Left lung (tissue), 4 donors: ENCODE measurements at regions not wholly inside any gene's neighbourhood (a gene's known extent, or its start where the extent isn't known, plus 50 kb on each side); places are given as distances from the start of the nearest gene placed in this dataset.

Experiments
- ATAC-seq: fragments of 200-7000 bp; cut with Tn5 transposase; one replicate; pipeline ENCODE4 v1.9.1; 2020; ENCODE audit warnings: moderate library complexity
- DNase-seq, 4 donors: peaks; one replicate each; pipeline ENCODE4 v3.0.0-alpha.2; 2013 to 2020
- H3K27ac ChIP-seq, 2 donors: fragments of 200-600 bp; sonication (generic) in 1 of 2; one replicate each; pipeline versions ENCODE4 v1.5.0 to v1.8.0; 2020 to 2021
- H3K27me3 ChIP-seq, 2 donors: fragments of 200-600 bp; sonication (generic) in 1 of 2; one replicate each; pipeline versions ENCODE4 v1.5.0 to v1.8.0; 2020 to 2021
- H3K36me3 ChIP-seq, 2 donors: fragments of 200-600 bp; sonication (generic) in 1 of 2; one replicate each; pipeline versions ENCODE4 v1.5.0 to v1.8.0; 2020 to 2021
- H3K4me1 ChIP-seq, 2 donors: fragments of 200-600 bp; one replicate each; pipeline ENCODE4 v1.8.0; 2021
- H3K4me3 ChIP-seq, 2 donors: fragments of 200-600 bp; sonication (generic) in 1 of 2; one replicate each; pipeline versions ENCODE4 v1.5.0 to v1.8.0; 2020 to 2021; ENCODE audit warnings: mild to moderate bottlenecking in 1 of 2
- H3K9me3 ChIP-seq, 2 donors: fragments of 200-600 bp; sonication (generic) in 1 of 2; one replicate each; pipeline versions ENCODE4 v1.5.0 to v1.8.0; 2020 to 2021
- intact Hi-C, 2 donors: fragments of 100-400 bp; cut with DNase I; formaldehyde crosslinking; loops; one replicate each; pipeline versions ENCODE4 v1.11.2 to v1.14.2; 2022
- TF ChIP-seq, protein P1 (sequence below), 2 donors: fragments of 200-600 bp; sonication (generic) in 1 of 2; IDR thresholded peaks; one replicate each; pipeline versions ENCODE4 v1.5.0 to v1.8.0; 2021; ENCODE audit warnings: antibody characterized with exemption in 2 of 2
- donor health status: DM: no; HTN: yes; CAD: no.
- donor health status: DM: no; HTN: no; CAD: no.

GRCh38 chr13:80716610-80717081 is 375.7 kb upstream of the SPRY2 start:
- TF ChIP-seq, protein P1, sequence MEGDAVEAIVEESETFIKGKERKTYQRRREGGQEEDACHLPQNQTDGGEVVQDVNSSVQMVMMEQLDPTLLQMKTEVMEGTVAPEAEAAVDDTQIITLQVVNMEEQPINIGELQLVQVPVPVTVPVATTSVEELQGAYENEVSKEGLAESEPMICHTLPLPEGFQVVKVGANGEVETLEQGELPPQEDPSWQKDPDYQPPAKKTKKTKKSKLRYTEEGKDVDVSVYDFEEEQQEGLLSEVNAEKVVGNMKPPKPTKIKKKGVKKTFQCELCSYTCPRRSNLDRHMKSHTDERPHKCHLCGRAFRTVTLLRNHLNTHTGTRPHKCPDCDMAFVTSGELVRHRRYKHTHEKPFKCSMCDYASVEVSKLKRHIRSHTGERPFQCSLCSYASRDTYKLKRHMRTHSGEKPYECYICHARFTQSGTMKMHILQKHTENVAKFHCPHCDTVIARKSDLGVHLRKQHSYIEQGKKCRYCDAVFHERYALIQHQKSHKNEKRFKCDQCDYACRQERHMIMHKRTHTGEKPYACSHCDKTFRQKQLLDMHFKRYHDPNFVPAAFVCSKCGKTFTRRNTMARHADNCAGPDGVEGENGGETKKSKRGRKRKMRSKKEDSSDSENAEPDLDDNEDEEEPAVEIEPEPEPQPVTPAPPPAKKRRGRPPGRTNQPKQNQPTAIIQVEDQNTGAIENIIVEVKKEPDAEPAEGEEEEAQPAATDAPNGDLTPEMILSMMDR (IDR thresholded peaks at IDR 0.05), result no peak

GRCh38 chr13:80712026-80712425 is 371.1 kb upstream of the SPRY2 start:
- ATAC-seq (no peak), DNase-seq (no peak)
- intact Hi-C loops, result no loop called here
- H3K4me3 ChIP-seq, result no peak overlapping the region
- H3K9me3 ChIP-seq, result peaks cover 0 to 13% of the 10 kb centered on the region in 2 donors
- H3K27ac ChIP-seq, result no peak overlapping the region
- peaks cover 0 to 6% of the 10 kb centered on the region in 2 donors for H3K4me1 ChIP-seq
- TF ChIP-seq, protein P1 (IDR thresholded peaks at IDR 0.05), result no peak
- H3K27me3 ChIP-seq, result no peaks in the 10 kb centered on the region
- H3K36me3 ChIP-seq, result no peaks in the 10 kb centered on the region

More at GRCh38 chr13:80716610-80717081, 375.7 kb upstream of the SPRY2 start:
- peak; percentile 36 for ATAC-seq
- Histone ChIP-seq H3K9me3 (peaks cover 0 to 8% of the 10 kb centered on the region in 2 donors), H3K4me3 (no peak overlapping the region), H3K36me3 (no peaks in the 10 kb centered on the region), H3K27me3 (no peaks in the 10 kb centered on the region), H3K27ac (no peak overlapping the region), H3K4me1 (peaks cover 0 to 6% of the 10 kb centered on the region in 2 donors)
- DNase-seq, result peak in 2 of 4 donors; percentile 20 to 55
- intact Hi-C loops, result no loop called here

DNA sequence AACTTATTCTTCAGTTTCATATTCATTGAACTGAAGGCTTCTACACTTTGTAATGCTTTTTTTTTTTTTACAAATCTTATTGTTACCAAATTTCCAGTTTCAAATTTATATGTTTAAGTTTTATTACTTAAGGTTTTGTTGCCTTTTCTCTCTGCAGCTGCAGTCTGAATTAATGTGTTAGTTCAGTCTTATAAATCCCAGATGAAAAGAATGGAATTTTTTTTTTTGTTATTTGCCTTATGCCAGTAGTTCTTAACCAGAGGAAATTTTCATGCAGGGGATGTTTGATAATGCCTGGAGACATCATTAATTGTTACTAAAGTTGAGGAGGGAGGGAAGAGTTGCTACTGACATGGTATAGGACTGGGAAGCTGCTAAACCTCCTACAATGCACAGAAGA is 367.9 kb upstream of the SPRY2 start:
- Histone ChIP-seq H3K4me3 (no peak overlapping the region), H3K27me3 (no peaks in the 10 kb centered on the region), H3K27ac (no peak overlapping the region), H3K36me3 (no peaks in the 10 kb centered on the region), H3K9me3 (peaks cover 0 to 22% of the 10 kb centered on the region in 2 donors), H3K4me1 (no peaks in the 10 kb centered on the region)
- DNase-seq (no peak), ATAC-seq (no peak)
- intact Hi-C loops, result no loop called here
- TF ChIP-seq, protein P1 (IDR thresholded peaks at IDR 0.05), result no peak

DNA sequence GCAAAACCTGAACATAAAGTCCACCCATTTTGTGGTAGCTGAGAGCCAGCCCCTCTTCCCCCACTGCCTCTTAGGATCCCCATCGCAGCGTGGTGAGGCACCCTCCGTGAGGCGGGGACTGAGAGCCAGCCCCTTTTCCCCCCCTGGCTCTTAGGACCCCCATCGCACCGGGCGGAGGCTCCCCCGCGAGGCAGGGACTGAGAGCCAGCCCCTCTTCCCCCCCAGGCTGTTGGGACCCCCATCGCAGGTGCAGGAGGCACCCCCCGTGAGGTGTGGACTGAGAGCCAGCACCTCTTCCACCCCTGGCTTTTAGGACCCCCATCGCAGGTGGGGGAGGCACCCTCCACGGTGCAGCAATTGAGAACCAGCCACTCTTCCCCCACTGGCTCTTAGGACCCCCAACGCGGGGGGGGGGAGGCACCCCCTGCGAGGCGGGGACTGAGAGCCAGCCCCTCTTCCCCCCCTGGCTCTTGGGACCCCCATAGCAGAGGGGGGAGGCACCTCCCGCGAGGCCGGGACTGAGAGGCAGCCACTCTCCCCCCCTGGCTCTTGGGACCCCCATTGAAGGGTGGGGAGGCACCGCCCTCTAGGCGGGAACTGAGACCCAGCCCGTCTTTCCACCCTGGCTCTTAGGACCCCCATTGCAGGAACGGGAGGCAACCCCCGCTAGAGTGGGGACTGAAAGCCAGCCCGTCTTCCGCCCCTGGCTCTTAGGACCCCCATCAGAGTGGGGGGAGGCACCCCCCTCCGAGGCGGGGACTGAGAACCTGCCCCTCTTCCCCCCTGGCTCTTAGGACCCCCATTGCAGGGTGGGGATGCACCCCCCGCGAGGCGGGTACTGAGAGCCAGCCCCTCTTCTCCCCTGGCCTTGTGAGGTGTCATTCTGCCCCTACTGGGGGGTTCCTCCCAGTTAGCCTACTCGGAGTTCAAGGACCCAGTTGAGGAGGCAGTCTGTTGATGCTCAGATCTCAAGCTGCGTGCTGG is 366.4 kb upstream of the SPRY2 start:
- Histone ChIP-seq H3K4me3 (no peak overlapping the region), H3K36me3 (no peaks in the 10 kb centered on the region), H3K9me3 (peaks cover 0 to 14% of the 10 kb centered on the region in 2 donors), H3K27me3 (no peaks in the 10 kb centered on the region), H3K4me1 (no peaks in the 10 kb centered on the region), H3K27ac (no peak overlapping the region)
- TF ChIP-seq, protein P1 (IDR thresholded peaks at IDR 0.05), result no peak
- intact Hi-C loops, result no loop called here
- no peak for ATAC-seq
- peak in 1 of 4 donors; percentile 55 for DNase-seq

DNA sequence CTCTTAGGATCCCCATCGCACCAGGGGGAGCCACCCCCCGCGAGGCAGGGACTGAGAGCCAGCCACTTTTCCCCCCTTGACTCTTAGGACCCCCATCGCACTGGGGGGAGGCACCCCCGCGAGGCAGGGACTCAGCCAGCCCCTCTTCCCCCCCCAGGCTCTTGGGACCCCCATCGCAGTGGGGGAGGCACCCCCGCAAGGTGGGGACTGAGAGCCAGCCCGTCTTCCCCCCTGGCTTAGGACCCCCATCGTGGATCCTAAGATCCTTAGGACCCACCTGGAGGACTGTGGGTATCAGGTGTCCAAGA is 365.2 kb upstream of the SPRY2 start:
- no peaks in the 10 kb centered on the region for H3K36me3 ChIP-seq
- H3K27ac ChIP-seq, result no peak overlapping the region
- no peaks in the 10 kb centered on the region for H3K4me1 ChIP-seq
- peaks cover 0 to 15% of the 10 kb centered on the region in 2 donors for H3K9me3 ChIP-seq
- no peak overlapping the region for H3K4me3 ChIP-seq
- intact Hi-C loops, result no loop called here
- ATAC-seq (no peak), DNase-seq (no peak)
- TF ChIP-seq, protein P1 (IDR thresholded peaks at IDR 0.05), result no peak
- no peaks in the 10 kb centered on the region for H3K27me3 ChIP-seq
